ENCODE measurements at regions not wholly inside any gene's neighbourhood (a gene's known extent, or its start where the extent isn't known, plus 50 kb on each side); places are given as distances from the start of the nearest gene placed in this dataset.
"Not testable (repeated sequence)": the region's sequence is repeated elsewhere in the genome, so short reads cannot be mapped to it uniquely, and the experiment has no call there.

DNA sequence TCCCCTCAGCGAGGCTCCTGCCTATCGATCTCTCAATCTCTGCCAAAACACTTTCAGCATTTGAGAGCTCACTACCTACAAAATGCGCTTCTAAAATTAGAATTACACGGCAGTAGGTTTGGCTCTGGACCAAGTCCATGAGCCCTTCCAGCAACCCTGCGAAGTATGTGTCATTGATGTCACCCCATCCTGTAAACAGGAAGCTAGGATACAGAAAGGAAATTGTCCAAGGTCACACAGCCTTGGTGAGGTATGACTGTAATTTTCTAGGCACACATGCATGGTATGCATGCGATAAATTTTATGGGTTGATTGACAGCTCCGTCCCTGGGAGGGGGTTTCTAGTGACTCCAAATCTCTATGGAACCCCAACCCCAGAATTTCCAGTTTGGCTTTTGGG is 330.3 kb upstream of the CDH5 start:
- DNase-seq (ENCODE audit: insufficient read length, low spot score) (no peak), FAIRE-seq (no peak)
- TF ChIP-seq POU2F2 (IDR thresholded peaks at IDR 0.05; ENCODE audit: low read depth, low read length) (no peak), POLR2AphosphoS5 (IDR thresholded peaks at IDR 0.05; ENCODE audit: low read depth, low read length) (no peak), TAF1 (IDR thresholded peaks at IDR 0.05; ENCODE audit: low read depth, low read length) (no peak), SPI1 (IDR thresholded peaks at IDR 0.05; ENCODE audit: low read depth, low read length) (no peak), PAX5 (IDR thresholded peaks at IDR 0.05; ENCODE audit: insufficient read depth, low read length, severe bottlenecking) (no peak), POLR2A (IDR thresholded peaks at IDR 0.05; ENCODE audit: low read depth, low read length) (no peak)

DNA sequence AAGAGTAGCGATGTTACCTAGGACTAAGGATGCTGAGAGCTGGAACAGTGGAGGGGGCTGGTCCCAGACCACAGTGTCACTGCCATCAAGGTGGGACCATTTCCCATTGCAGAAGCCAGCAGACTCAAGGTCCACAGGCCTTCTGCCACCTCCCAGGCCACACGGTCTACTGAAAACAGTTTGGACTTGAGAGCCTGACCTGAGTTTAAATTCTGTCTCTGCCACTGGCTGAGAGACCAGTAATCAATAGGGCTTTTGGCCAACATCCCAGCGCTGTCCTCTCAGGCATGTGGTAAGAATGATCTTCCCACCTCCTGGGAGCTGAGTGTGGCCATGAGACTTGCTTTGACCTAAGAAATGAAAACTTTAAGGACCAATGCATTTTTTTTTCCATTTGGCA is 331.4 kb upstream of the CDH5 start:
- TF ChIP-seq POLR2A (IDR thresholded peaks at IDR 0.05; ENCODE audit: low read depth, low read length) (no peak), POLR2AphosphoS5 (IDR thresholded peaks at IDR 0.05; ENCODE audit: low read depth, low read length) (no peak), TAF1 (IDR thresholded peaks at IDR 0.05; ENCODE audit: low read depth, low read length) (no peak), PAX5 (IDR thresholded peaks at IDR 0.05; ENCODE audit: insufficient read depth, low read length, severe bottlenecking) (no peak), SPI1 (IDR thresholded peaks at IDR 0.05; ENCODE audit: low read depth, low read length) (no peak), POU2F2 (IDR thresholded peaks at IDR 0.05; ENCODE audit: low read depth, low read length) (no peak)
- DNase-seq (ENCODE audit: insufficient read length, low spot score), result no peak
- no peak for FAIRE-seq

DNA sequence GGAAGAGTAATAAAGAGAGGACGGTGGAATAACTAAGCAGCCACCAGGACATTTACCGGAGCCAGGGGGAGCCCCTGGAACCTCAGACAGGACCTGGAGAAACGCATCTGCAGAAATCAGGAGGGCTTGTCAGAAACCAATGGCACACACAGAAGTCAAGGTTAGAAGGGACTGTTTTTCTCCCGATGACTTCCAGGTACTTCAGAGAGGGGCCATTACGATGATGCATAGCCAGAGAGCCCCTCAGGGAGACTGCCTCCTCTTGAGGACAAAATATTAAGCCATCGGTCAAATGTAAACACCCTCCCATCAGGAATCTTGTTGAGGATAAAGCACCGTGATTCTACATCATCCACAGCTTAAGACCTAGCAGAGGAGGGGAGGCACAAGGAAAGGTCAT is 333.6 kb upstream of the CDH5 start:
- FAIRE-seq (no peak), DNase-seq (ENCODE audit: insufficient read length, low spot score) (no peak)
- TF ChIP-seq SPI1 (IDR thresholded peaks at IDR 0.05; ENCODE audit: low read depth, low read length) (no peak), TAF1 (IDR thresholded peaks at IDR 0.05; ENCODE audit: low read depth, low read length) (no peak), PAX5 (IDR thresholded peaks at IDR 0.05; ENCODE audit: insufficient read depth, low read length, severe bottlenecking) (no peak), POU2F2 (IDR thresholded peaks at IDR 0.05; ENCODE audit: low read depth, low read length) (no peak), POLR2A (IDR thresholded peaks at IDR 0.05; ENCODE audit: low read depth, low read length) (no peak), POLR2AphosphoS5 (IDR thresholded peaks at IDR 0.05; ENCODE audit: low read depth, low read length) (no peak)

DNA sequence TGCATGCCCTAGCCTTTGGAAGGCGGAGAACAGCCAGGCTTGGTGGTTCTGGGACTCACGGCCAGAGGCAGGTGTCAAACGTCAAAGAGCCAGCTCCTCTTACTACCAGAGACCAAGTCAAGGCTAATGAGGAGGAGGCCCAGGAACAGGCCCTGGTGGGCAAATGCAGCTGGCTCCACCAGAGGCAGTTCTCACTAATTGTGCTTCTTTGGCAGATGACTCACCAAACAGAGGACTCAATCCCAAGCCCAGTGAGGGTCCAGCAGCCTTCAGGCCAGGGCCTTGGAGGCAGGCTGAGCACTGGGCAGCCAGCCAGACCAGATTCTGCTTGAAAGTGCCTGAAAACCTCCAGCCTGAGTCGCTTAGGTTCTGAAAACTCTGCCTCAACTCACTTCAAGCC is 336.5 kb upstream of the CDH5 start:
- FAIRE-seq (no peak), DNase-seq (ENCODE audit: insufficient read length, low spot score) (no peak)
- no peak for TF ChIP-seq POLR2AphosphoS5 (IDR thresholded peaks at IDR 0.05; ENCODE audit: low read depth, low read length)
- no peak for TF ChIP-seq POLR2A (IDR thresholded peaks at IDR 0.05; ENCODE audit: low read depth, low read length)
- no peak for TF ChIP-seq TAF1 (IDR thresholded peaks at IDR 0.05; ENCODE audit: low read depth, low read length)
- no peak for TF ChIP-seq POU2F2 (IDR thresholded peaks at IDR 0.05; ENCODE audit: low read depth, low read length)
- TF ChIP-seq SPI1 (IDR thresholded peaks at IDR 0.05; ENCODE audit: low read depth, low read length), result no peak
- TF ChIP-seq PAX5 (IDR thresholded peaks at IDR 0.05; ENCODE audit: insufficient read depth, low read length, severe bottlenecking), result no peak

DNA sequence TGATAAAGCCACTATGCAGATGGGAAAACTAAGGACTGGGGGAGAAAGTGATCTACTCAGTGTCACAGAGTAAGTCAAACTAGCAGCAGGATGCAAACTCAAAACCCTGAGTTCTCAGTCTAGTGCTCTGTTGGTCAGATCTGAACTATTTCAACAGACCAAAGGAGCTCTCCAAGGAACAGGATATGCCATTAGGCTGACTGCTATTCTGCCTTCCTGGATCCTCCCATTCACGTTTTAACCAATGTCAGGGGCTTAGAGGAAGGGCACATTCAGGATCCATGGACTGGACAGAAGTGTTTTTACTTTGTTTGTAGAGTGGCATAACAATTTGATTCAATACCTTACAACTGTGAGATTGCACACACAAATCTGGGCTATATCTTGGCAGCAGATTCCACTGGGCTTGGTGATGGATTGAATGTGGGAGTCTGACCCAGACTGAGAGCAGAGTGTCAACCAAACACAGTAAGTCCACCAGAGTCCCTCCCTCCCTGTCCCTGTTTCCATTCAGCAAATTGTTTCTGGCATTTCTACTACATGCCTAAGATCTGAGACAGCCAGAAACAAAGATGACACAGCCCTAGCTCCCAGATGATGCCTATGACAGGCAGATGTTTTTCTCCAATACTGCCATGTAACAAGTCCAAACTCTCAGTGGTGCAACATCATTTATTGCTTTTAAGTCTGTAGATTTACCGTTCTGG is 337.8 kb upstream of the CDH5 start:
- TF ChIP-seq SPI1 (IDR thresholded peaks at IDR 0.05; ENCODE audit: low read depth, low read length), result no peak
- TF ChIP-seq TAF1 (IDR thresholded peaks at IDR 0.05; ENCODE audit: low read depth, low read length), result no peak
- no peak for TF ChIP-seq POLR2AphosphoS5 (IDR thresholded peaks at IDR 0.05; ENCODE audit: low read depth, low read length)
- no peak for TF ChIP-seq POLR2A (IDR thresholded peaks at IDR 0.05; ENCODE audit: low read depth, low read length)
- no peak for TF ChIP-seq PAX5 (IDR thresholded peaks at IDR 0.05; ENCODE audit: insufficient read depth, low read length, severe bottlenecking)
- no peak for TF ChIP-seq POU2F2 (IDR thresholded peaks at IDR 0.05; ENCODE audit: low read depth, low read length)

DNA sequence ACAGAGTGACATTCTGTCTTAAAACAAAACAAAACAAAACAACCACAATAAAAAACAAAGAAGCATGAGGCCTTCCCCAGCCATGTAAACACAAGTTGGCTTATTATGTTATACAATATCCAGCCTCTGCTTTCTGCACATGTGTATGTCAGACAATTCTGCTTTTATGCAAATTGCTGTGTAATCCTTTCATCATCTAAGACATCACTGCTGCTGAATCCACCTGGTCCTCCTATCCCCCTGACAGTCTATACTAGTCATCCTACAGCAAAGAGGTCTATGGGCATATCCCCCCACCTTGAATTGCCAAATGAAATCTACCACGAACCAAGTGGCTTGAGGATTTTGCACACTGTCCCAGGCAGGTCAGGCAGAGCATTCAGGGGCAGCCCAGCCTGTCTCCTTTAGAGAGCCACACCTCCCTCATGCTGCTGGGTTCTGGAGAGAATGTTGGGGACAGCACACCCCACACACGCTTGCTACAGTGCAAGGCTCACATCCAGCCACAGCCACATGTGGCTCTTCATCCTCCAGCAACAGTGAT is 339.6 kb upstream of the CDH5 start:
- no peak for FAIRE-seq
- TF ChIP-seq POLR2AphosphoS5 (IDR thresholded peaks at IDR 0.05; ENCODE audit: low read depth, low read length), result no peak
- DNase-seq (ENCODE audit: insufficient read length, low spot score), result no peak

More for the DNA sequence above, 337.8 kb upstream of the CDH5 start:
- DNase-seq (ENCODE audit: insufficient read length, low spot score) (no peak), FAIRE-seq (no peak)

DNA sequence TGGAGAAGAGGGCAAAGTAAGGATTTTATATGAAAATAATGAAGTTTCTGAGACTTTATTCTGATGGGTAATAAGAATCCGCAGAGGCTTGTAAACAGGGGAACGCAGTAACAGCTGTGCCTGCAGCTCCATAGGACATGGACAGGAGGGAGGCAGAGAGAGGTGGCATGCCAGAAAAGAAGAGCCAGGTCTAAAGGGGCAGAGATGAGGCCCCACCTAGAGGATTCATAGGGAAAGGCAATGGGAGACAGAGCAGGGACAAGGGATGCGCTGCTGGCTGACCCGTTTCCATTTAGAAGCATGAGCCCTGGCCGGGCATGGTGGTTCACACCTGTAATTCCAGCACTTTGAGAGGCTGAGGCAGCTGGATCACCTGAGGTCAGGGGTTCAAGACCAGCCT is 340.3 kb upstream of the CDH5 start:
- no peak for DNase-seq (ENCODE audit: insufficient read length, low spot score)
- no peak for TF ChIP-seq PAX5 (IDR thresholded peaks at IDR 0.05; ENCODE audit: insufficient read depth, low read length, severe bottlenecking)
- no peak for TF ChIP-seq TAF1 (IDR thresholded peaks at IDR 0.05; ENCODE audit: low read depth, low read length)
- no peak for TF ChIP-seq POLR2AphosphoS5 (IDR thresholded peaks at IDR 0.05; ENCODE audit: low read depth, low read length)
- no peak for TF ChIP-seq SPI1 (IDR thresholded peaks at IDR 0.05; ENCODE audit: low read depth, low read length)
- no peak for TF ChIP-seq POLR2A (IDR thresholded peaks at IDR 0.05; ENCODE audit: low read depth, low read length)
- no peak for TF ChIP-seq POU2F2 (IDR thresholded peaks at IDR 0.05; ENCODE audit: low read depth, low read length)
- no peak for FAIRE-seq

DNA sequence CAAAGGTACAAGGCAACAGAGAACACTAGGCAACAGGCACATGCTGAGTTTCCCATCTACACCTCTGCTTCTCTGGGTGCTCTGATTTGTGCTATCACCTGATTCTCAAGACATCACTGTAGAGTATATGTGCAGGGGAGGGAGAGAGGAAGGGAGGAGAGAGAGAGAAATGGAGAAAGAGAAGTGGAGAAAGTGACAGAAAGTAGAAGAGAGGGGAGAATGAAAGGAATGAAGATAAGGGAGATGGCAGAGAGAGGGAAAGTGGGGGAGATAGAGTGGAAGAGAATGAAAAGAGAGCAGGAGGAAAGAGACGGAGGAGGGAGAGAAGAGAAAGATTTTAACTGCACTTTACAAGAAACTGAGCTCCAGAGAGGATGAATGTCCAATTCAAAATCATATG is 340.7 kb upstream of the CDH5 start:
- TF ChIP-seq POLR2AphosphoS5 (IDR thresholded peaks at IDR 0.05; ENCODE audit: low read depth, low read length), result no peak
- no peak for TF ChIP-seq POU2F2 (IDR thresholded peaks at IDR 0.05; ENCODE audit: low read depth, low read length)
- TF ChIP-seq SPI1 (IDR thresholded peaks at IDR 0.05; ENCODE audit: low read depth, low read length), result no peak
- TF ChIP-seq POLR2A (IDR thresholded peaks at IDR 0.05; ENCODE audit: low read depth, low read length), result no peak
- no peak for TF ChIP-seq PAX5 (IDR thresholded peaks at IDR 0.05; ENCODE audit: insufficient read depth, low read length, severe bottlenecking)
- TF ChIP-seq TAF1 (IDR thresholded peaks at IDR 0.05; ENCODE audit: low read depth, low read length), result no peak
- FAIRE-seq, result no peak
- no peak for DNase-seq (ENCODE audit: insufficient read length, low spot score)

DNA sequence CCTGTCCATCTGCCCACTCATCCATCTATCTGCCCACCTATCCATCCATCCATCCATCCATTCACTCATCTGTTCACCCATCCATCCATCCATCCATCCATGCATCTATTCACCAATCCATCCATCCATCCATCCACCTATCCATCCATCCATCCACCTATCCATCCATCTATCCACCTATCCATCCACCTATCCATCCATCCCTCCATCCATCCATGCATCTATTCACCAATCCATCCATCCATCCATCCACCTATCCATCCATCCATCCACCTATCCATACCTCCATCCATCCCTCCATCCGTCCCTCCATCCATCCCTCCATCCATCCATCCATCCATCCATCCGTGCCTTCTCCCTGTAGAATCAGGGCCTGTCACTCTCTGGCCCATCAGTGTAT is 341.9 kb upstream of the CDH5 start:
- not testable (repeated sequence) for DNase-seq (ENCODE audit: insufficient read length, low spot score); FAIRE-seq

DNA sequence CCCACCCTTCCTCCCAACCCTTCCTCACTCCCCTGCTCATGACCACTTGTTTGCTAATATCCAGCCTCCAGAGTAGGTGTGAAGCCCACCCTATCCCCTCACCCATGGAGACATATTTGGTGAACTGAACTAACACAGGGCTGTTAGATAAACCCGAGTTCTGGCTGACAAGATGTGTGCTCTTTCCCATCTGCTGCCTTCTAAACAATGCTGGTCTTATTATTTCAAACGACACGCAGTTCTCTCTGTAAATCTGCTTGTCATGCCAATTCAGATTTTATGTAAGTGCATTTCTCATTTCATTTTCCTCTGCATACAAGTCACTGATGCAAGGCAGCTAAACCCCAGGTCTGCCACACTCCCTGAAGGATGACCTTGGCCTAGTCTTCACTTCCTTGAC is 343.0 kb upstream of the CDH5 start:
- FAIRE-seq (no peak), DNase-seq (ENCODE audit: insufficient read length, low spot score) (no peak)
- TF ChIP-seq POLR2A (IDR thresholded peaks at IDR 0.05; ENCODE audit: low read depth, low read length), result no peak
- TF ChIP-seq POLR2AphosphoS5 (IDR thresholded peaks at IDR 0.05; ENCODE audit: low read depth, low read length), result no peak
- TF ChIP-seq PAX5 (IDR thresholded peaks at IDR 0.05; ENCODE audit: insufficient read depth, low read length, severe bottlenecking), result no peak
- TF ChIP-seq TAF1 (IDR thresholded peaks at IDR 0.05; ENCODE audit: low read depth, low read length), result no peak
- TF ChIP-seq POU2F2 (IDR thresholded peaks at IDR 0.05; ENCODE audit: low read depth, low read length), result no peak
- no peak for TF ChIP-seq SPI1 (IDR thresholded peaks at IDR 0.05; ENCODE audit: low read depth, low read length)
